Mucosa of descending colon (tissue), 3 donors: ENCODE measurements at regions not wholly inside any gene's neighbourhood (a gene's known extent, or its start where the extent isn't known, plus 50 kb on each side); places are given as distances from the start of the nearest gene placed in this dataset.

ENCODE experiments used
- ATAC-seq: fragments of 200-7000 bp; cut with Tn5 transposase; one replicate; pipeline ENCODE4 v1.9.1; 2020; ENCODE audit warnings: mild to moderate bottlenecking, moderate library complexity
- DNase-seq, 3 donors: peaks; one replicate each; pipeline ENCODE4 v3.0.0-alpha.2; 2020
- H3K36me3 ChIP-seq: fragments of 200-600 bp; one replicate; pipeline ENCODE4 v1.8.0; 2021; ENCODE audit warnings: low read depth, mild to moderate bottlenecking
- H3K4me1 ChIP-seq: fragments of 200-600 bp; one replicate; pipeline ENCODE4 v1.8.0; 2021; ENCODE audit warnings: low read depth, mild to moderate bottlenecking
- H3K4me3 ChIP-seq: fragments of 200-600 bp; one replicate; pipeline ENCODE4 v1.8.0; 2021; ENCODE audit warnings: mild to moderate bottlenecking
- H3K9me3 ChIP-seq: fragments of 200-600 bp; one replicate; pipeline ENCODE4 v1.8.0; 2021; ENCODE audit warnings: mild to moderate bottlenecking
- intact Hi-C, 2 donors: fragments of 100-400 bp; cut with DNase I in 1 of 2; cut with micrococcal nuclease in 1 of 2; formaldehyde crosslinking; loops; one replicate each; pipeline versions ENCODE4 v1.11.0 to v1.11.1; 2022; cut with DNase I, micrococcal nuclease
- TF ChIP-seq, protein P1 (sequence below): fragments of 200-600 bp; IDR thresholded peaks from one replicate; pipeline ENCODE4 v1.8.0; 2022; ENCODE audit warnings: antibody characterized with exemption, mild to moderate bottlenecking
- donor health status: DM: no; HTN: no; CAD: no; lungs with moderate emphysema.
- donor health status: DM: no; HTN: no; CAD: no.
- donor health status: DM: no; HTN: yes; CAD: no.

- DNase-seq (peak in 1 of 3 donors; percentile 67), ATAC-seq (peak; percentile 30)
- Histone ChIP-seq H3K4me1 (no peaks in the 10 kb centered on the region), H3K9me3 (no peaks in the 10 kb centered on the region), H3K4me3 (no peak overlapping the region), H3K36me3 (no peaks in the 10 kb centered on the region)
- TF ChIP-seq, protein P1, sequence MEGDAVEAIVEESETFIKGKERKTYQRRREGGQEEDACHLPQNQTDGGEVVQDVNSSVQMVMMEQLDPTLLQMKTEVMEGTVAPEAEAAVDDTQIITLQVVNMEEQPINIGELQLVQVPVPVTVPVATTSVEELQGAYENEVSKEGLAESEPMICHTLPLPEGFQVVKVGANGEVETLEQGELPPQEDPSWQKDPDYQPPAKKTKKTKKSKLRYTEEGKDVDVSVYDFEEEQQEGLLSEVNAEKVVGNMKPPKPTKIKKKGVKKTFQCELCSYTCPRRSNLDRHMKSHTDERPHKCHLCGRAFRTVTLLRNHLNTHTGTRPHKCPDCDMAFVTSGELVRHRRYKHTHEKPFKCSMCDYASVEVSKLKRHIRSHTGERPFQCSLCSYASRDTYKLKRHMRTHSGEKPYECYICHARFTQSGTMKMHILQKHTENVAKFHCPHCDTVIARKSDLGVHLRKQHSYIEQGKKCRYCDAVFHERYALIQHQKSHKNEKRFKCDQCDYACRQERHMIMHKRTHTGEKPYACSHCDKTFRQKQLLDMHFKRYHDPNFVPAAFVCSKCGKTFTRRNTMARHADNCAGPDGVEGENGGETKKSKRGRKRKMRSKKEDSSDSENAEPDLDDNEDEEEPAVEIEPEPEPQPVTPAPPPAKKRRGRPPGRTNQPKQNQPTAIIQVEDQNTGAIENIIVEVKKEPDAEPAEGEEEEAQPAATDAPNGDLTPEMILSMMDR, result no peak
- intact Hi-C loops, result no loop called here
Observed at GRCh38 chr2:164439885-164440284, 181.4 kb downstream of the GRB14 start.

- no peak overlapping the region for H3K4me3 ChIP-seq
- intact Hi-C loops, result no loop called here
- ATAC-seq, result no peak
- TF ChIP-seq, protein P1, result no peak
- H3K36me3 ChIP-seq, result no peaks in the 10 kb centered on the region
- DNase-seq, result no peak
- H3K4me1 ChIP-seq, result no peaks in the 10 kb centered on the region
- no peaks in the 10 kb centered on the region for H3K9me3 ChIP-seq
Observed at GRCh38 chr2:164439235-164439634, 182.0 kb downstream of the GRB14 start.

GRCh38 chr2:164438490-164439205 lies 182.6 kb downstream of the GRB14 start:
- ATAC-seq (no peak), DNase-seq (no peak)
- TF ChIP-seq, protein P1, result no peak
- Histone ChIP-seq H3K4me1 (no peaks in the 10 kb centered on the region), H3K4me3 (no peak overlapping the region), H3K36me3 (no peaks in the 10 kb centered on the region), H3K9me3 (no peaks in the 10 kb centered on the region)
- intact Hi-C loops, result no loop called here

DNA sequence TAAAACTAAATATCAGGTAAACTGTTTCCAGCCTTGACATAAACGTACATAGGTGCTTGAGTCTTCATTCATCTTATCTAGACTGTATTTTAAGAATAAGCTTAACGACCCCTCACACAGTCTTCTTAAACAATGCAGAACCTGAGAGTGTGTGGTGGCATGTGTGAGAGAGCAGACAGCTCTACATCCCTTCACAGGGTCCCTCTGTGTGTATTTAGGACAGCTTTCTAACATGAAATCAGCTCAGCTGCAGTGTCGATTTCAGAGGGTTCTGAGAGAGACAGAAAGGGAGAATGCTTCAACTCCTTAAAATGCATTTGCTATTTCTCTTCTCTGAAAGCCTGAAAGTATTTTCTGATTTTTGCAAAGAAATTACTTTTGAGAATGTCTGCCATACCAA lies 185.2 kb downstream of the GRB14 start:
- no peaks in the 10 kb centered on the region for H3K36me3 ChIP-seq
- intact Hi-C loops, result no loop called here
- no peaks in the 10 kb centered on the region for H3K4me1 ChIP-seq
- no peaks in the 10 kb centered on the region for H3K9me3 ChIP-seq
- H3K4me3 ChIP-seq, result no peak overlapping the region
- TF ChIP-seq, protein P1, result no peak
- DNase-seq (no peak), ATAC-seq (no peak)

GRCh38 chr2:164430166-164430783 lies 191.0 kb downstream of the GRB14 start:
- peak in 1 of 3 donors; percentile 42 for DNase-seq
- Histone ChIP-seq H3K4me1 (no peaks in the 10 kb centered on the region), H3K9me3 (no peaks in the 10 kb centered on the region), H3K36me3 (no peaks in the 10 kb centered on the region), H3K4me3 (no peak overlapping the region)
- intact Hi-C loops, result no loop called here
- TF ChIP-seq, protein P1, result no peak
- no peak for ATAC-seq
